ENCODE measurements at regions not wholly inside any gene's neighbourhood (a gene's known extent, or its start where the extent isn't known, plus 50 kb on each side); places are given as distances from the start of the nearest gene placed in this dataset.
"Not testable (repeated sequence)": the region's sequence is repeated elsewhere in the genome, so short reads cannot be mapped to it uniquely, and the experiment has no call there.

- TF ChIP-seq MEF2A (IDR thresholded peaks at IDR 0.05; ENCODE audit: insufficient read depth, low read depth, low read length); KDM1A (IDR thresholded peaks at IDR 0.05; ENCODE audit: borderline replicate concordance); YY1 (IDR thresholded peaks at IDR 0.05; ENCODE audit: low read depth, low read length); ATF3 (IDR thresholded peaks at IDR 0.05; ENCODE audit: borderline replicate concordance, extremely low read depth, low read depth, low read length); CTCF (IDR thresholded peaks at IDR 0.05 in 2 of 3, conservative IDR thresholded peaks at IDR 0.05 in 1 of 3; ENCODE audit: control insufficient read depth in 2 of 3, extremely low read depth in 1 of 3, insufficient read depth in 1 of 3, low read depth in 3 of 3, low read length in 3 of 3); CHD2 (IDR thresholded peaks at IDR 0.05; ENCODE audit: borderline replicate concordance, low read depth, low read length); TCF12 (IDR thresholded peaks at IDR 0.05; ENCODE audit: low read depth, low read length); RAD21 (IDR thresholded peaks at IDR 0.05; ENCODE audit: insufficient read depth, low read depth, low read length); EZH2 (IDR thresholded peaks at IDR 0.05; ENCODE audit: borderline replicate concordance, control insufficient read depth, low read depth, low read length): not testable (repeated sequence)
These were observed 85.6 kb downstream of the PPIAL4G start for GRCh38 chr1:148397516-148397915.
